ENCODE measurements at regions not wholly inside any gene's neighbourhood (a gene's known extent, or its start where the extent isn't known, plus 50 kb on each side); places are given as distances from the start of the nearest gene placed in this dataset.

- TF ChIP-seq CTCF (IDR thresholded peaks at IDR 0.05) (no peak), POLR2A (IDR thresholded peaks at IDR 0.05) (no peak)
- DNase-seq: no peak
- H3K27me3 ChIP-seq: no peaks in the 10 kb centered on the region
- no peaks in the 10 kb centered on the region for H3K36me3 ChIP-seq (ENCODE audit: low read depth, missing control alignments)
- no peaks in the 10 kb centered on the region for H3K9me3 ChIP-seq
- intact Hi-C loops (cut with DNase I; ENCODE audit: low total_unique reads): no loop called here
- no peak overlapping the region for H3K4me3 ChIP-seq
- H3K4me1 ChIP-seq: no peaks in the 10 kb centered on the region
- H3K27ac ChIP-seq: no peak overlapping the region
Measured at GRCh38 chr4:36921476-36922216, 322.9 kb upstream of the NWD2 start.

GRCh38 chr4:36930562-36931111, 313.9 kb upstream of the NWD2 start:
- Histone ChIP-seq H3K4me1 (no peaks in the 10 kb centered on the region), H3K36me3 (ENCODE audit: low read depth, missing control alignments) (no peaks in the 10 kb centered on the region), H3K27ac (no peak overlapping the region), H3K9me3 (no peaks in the 10 kb centered on the region), H3K4me3 (no peak overlapping the region), H3K27me3 (no peaks in the 10 kb centered on the region)
- no peak for DNase-seq
- WGBS, 2 donors: 94 to 95% methylated on average over 1 of the region's 1 CpG
- TF ChIP-seq POLR2A (IDR thresholded peaks at IDR 0.05) (no peak), CTCF (IDR thresholded peaks at IDR 0.05) (no peak)
- intact Hi-C loops (cut with DNase I; ENCODE audit: low total_unique reads): no loop called here

- TF ChIP-seq POLR2A (IDR thresholded peaks at IDR 0.05) (no peak), CTCF (IDR thresholded peaks at IDR 0.05) (no peak)
- 41 to 46% methylated on average over 2 of the region's 2 CpGs for WGBS, 2 donors
- no peak overlapping the region for H3K27ac ChIP-seq
- intact Hi-C loops (cut with DNase I; ENCODE audit: low total_unique reads): no loop called here
- no peaks in the 10 kb centered on the region for H3K27me3 ChIP-seq
- no peaks in the 10 kb centered on the region for H3K9me3 ChIP-seq
- no peak overlapping the region for H3K4me3 ChIP-seq
- H3K4me1 ChIP-seq: no peaks in the 10 kb centered on the region
- no peaks in the 10 kb centered on the region for H3K36me3 ChIP-seq (ENCODE audit: low read depth, missing control alignments)
- DNase-seq: no peak
Measured at GRCh38 chr4:36944232-36944631, 300.3 kb upstream of the NWD2 start.

- Histone ChIP-seq H3K4me3 (no peak overlapping the region), H3K36me3 (ENCODE audit: low read depth, missing control alignments) (no peaks in the 10 kb centered on the region), H3K9me3 (no peaks in the 10 kb centered on the region), H3K4me1 (no peaks in the 10 kb centered on the region), H3K27me3 (no peaks in the 10 kb centered on the region), H3K27ac (no peak overlapping the region)
- WGBS, 2 donors: 52 to 53% methylated on average over 1 of the region's 1 CpG
- no peak for DNase-seq
- intact Hi-C loops (cut with DNase I; ENCODE audit: low total_unique reads): no loop called here
- TF ChIP-seq CTCF (IDR thresholded peaks at IDR 0.05) (no peak), POLR2A (IDR thresholded peaks at IDR 0.05) (no peak)
Measured at GRCh38 chr4:36961420-36961819, 283.1 kb upstream of the NWD2 start.
